GOT3 (cell line): ENCODE measurements at regions not wholly inside any gene's neighbourhood (a gene's known extent, or its start where the extent isn't known, plus 50 kb on each side); places are given as distances from the start of the nearest gene placed in this dataset.
"Not testable (repeated sequence)": the region's sequence is repeated elsewhere in the genome, so short reads cannot be mapped to it uniquely, and the experiment has no call there.

Source experiments
- DNase-seq: peaks from one replicate; lab custom pipeline; 2025; ENCODE audit warnings: mixed read lengths; lab: John Stamatoyannopoulos, UW

DNA sequence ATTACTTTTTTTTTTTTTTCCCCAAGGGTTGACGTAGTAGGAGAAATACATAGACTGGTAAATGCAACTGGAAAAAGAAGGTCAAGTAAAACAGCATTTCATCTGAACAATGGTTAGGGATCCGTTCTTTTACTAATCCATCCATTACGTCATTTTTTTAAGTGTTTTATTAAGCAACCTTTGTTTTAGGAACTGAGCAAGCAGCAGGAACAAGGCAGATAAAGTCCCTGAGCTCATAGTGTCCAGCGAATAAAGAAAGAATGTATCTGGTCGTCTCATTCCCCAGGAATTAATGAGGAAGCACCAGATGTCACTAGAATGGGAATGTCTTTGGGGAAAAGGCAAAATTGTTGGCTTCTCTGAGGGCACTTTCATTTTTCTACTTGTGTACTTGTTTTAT is 842.4 kb downstream of the TDRD15 start:
- no peak for DNase-seq

DNA sequence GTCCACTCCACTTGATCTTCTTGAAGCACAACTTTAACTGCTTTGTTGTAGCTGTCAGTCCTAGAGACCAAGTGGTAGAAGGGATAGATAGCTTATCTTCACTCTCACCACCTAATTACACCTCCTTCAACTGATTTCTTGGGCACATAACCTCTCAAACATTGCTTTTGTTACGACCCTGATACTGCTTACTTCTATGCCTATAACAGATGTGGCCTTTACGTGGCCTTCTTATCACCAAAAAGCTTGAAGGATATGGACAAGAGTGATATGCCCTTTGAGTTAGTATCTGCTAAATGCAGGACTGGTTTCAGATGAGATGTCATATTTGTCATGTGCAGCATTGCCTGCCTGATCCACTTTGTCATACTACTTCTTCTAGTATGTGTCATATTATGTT is 847.2 kb downstream of the TDRD15 start:
- DNase-seq = no peak

DNA sequence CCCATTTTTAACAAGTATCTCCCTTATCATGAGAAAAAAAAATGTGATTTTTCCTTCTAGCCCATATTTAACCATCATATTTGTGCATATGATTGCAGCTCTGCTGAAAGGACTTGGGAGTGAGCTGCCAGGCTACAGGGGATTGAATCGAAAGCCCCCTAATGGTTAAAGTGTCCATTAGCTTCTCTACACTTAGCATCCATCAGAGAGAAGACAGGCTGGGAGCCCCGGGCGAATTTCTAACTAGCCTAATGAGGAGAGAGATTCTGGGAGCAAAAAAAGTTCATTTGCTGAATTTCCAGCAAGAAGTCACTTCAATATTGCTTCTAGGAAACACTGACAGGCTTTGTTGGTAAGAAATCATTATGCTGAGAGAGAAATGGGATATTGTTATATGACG is 848.8 kb downstream of the TDRD15 start:
- no peak for DNase-seq

DNA sequence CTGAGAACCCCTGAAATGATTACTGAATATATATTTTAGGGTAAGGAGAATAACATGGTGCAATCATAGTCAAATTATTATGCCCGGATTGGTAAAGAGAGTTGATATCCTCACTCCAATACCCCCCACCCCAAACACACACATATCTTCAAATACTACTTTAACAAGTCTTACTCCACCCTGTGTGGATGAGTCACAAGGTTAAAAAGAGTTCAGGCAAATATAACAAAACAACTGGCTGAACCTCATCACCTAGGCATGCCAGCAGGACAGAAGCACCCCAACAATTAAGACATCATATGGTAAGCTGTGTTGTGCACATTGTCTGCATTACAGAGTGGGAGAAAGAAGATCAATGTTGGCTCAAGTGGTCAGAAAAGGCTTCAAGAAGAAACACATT is 857.4 kb downstream of the TDRD15 start:
- DNase-seq = no peak

DNA sequence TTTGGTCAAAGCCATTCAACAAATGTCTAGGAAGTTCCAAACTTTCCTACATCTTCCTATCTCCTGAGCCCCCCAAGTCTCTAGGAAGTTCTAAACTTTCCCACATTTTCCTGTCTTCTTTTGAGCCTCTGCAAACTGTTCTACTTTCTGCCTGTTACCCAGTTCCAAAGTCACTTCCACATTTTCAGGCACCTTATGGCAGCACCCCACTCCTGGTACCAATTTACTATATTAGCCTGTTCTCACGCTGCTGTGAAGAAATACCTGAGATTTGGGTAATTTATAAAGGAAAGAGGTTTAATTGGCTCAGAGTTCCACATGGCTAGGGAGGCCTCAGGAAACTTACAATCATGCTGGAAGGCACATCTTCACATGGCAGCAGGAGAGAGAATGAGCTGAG is 869.2 kb downstream of the TDRD15 start:
- DNase-seq = no peak

DNA sequence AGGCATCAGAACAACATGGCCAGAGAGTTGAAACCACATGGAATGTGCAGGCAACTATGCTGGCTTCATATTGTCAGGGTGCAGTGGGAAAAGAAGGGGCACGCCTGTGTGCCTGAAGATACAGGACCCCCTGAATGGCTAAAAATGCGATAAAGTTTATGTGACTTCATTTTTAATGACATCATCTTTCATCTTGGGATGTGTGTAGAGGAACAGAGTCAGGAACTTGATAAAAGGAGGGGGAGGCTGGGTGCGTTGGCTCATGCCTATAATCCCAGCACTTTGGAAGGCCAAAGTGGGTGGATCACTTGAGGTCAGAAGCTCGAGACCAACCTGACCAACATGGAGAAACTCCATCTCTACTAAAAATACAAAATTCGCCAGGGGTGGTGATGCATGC is 872.6 kb downstream of the TDRD15 start:
- DNase-seq = no peak

DNA sequence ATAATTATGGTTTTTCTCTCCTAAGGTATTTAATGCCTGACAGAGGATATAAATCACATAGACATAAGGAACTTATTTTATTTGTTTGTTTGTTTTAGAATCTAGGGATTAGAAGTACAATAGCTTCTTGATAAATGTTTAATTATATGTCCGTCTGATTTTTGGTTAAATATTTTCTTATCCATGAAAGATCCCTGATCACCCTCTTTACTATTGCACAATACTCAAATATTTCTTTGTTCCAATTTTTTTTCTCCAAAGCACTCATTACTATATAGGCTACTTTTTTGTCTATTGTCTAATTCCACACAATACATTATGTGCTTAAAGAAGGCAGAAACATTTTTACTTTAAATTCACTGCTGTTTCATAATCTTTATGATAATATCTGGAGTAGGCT is 875.8 kb downstream of the TDRD15 start:
- DNase-seq = no peak

DNA sequence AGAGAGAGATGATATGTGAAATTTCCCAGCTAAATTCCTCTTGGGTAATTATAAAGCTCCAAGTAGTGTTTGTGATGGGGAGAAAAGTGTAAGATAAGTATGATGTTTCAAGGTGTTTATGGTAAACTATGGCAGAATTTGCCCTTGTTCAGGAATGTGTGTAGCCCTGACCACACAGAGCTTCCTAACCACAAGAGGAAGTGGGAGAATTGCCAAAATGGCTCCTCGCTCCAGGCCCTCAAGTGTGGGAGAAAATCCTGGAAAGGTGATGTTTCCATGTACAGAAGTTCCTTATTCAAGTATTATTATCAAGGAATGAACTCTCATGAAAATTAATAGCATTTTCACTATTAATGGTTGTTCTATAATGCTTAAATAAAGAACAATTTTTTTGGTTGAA is 878.3 kb downstream of the TDRD15 start:
- no peak for DNase-seq

DNA sequence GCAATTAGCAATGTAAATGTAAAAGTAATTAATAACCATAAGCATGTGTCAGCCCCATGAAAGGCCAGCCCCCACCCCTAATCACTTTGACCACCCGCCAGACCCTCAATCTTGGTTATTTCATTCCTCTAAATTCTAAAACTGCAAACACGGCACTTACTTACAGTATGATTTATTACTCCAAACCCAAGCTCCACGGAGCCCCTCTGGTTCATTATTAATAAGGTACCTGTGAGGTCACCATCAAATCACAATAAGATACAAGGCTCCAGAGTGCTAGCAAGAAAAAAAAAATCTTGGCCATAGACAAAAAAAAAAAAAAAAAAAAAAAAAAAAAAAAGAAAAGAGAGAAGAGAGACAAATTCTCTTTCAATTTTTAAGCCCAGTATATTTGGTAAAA is 879.5 kb downstream of the TDRD15 start:
- no peak for DNase-seq

DNA sequence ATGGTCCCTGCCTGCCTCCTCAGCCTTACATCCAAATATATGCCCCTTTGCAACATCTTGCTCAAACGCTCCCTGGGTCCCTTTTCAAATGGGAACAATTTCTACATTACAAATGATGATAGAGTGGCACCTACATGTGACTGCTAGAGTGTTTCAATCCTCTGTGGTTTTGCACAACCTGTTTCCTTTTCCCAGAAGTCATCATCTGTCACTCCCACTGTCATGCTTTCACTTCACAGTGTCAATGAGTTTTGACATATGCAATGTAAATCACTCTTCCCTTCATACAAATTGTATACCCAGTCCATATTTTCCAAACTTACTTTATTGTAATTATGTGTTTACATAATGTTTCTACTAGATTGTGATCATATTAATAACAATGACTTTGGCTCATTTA is 887.3 kb downstream of the TDRD15 start:
- no peak for DNase-seq

DNA sequence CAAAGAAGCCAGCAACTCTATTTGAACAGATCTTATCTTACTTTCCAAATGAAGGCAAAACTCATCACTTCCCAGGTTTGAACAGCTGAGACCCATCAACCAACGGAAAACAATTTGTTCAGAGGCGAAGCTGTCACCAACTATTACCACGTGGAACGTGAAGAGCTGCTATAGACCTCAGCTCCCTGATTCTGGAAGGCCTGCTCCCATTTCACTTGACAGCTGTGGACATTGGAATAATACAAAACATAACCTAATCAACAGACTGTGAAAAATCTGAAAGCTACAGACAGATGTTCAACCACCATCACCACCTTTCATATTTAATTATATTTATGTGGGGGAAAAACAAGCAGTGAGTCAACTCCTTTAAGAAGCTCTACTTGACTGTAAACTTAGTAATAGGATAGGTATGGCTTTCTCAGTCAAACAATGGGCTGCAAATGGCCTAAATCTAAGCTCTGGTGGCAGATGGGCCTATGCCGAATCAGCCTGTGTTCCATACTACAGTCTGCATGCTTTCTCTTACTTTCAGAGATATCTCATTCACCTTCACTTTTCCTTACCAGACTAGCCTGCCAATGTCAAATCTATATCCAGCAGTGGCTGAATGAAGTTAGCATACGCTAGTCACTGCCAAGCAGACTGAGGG is 896.4 kb downstream of the TDRD15 start:
- DNase-seq = no peak

DNA sequence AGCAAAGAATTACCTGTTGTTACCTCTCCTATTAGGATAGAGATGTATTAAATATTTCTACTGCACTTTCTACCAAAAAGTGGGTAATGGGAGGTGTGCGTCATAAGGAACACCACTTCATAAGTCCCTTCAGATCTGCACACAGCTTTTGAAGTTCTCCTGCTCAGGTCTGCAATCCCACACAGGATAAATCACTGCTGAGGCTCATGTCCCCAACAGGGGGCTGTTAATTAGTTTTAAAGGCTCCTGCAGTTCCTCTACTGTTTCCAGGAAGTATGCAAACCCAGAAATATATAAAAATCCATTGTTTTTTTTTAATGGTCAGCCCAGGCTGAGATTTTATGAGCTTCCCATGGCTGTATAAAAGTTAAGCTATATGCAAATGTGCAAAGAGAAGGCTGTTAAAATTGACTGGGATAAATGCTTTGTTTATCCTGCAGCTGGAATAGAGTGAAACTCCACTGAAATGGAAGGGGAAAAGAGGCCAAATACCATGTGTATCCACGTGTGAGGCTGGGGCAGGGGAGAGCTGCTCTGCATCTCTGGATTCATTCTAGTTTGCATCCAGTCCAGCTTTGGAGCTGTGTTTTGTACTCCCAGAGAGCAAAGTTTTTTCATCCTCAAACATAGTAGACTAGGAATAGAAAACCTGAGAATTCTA is 903.7 kb downstream of the TDRD15 start:
- no peak for DNase-seq

DNA sequence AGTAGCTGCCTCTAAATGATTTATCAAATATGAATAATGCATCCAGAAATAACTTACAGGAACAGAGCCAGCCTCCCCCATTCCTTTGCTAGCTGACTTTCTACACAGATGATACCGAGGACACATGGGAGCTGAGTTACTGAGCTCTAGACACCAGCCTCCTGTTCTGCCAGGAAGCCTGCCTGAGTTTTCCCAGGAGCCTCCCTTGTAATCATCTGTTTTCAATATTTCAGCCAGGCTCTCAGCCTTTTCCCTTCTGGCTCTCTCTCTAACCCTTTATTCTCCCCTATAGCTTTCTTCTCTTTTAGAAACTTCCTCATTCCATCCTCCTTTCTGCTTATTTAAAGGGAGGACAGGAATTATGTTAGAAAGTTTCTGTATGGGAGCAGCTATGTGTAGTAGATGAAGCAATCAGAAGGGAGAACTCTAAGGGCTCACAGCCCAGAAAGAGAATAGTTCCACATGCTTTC is 911.6 kb downstream of the TDRD15 start:
- DNase-seq = no peak

DNA sequence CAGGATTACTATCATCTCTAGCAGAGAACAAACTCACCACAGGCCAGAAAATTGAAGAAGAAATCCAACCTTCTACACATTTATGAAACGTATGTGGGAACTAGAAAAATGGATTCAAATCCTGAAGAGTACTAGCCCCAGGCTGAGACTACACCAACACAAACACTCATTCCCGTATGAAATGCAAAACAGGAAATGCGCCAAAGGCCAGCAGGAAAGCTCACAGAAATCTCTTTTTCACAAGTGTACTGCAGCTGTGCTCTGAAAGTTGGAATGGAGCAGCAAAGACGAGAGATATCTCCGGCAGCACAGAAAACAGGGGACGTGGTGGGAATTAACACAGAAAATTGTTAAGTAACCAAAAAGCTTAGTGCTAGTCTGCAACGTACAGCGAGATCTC is 913.5 kb downstream of the TDRD15 start:
- DNase-seq = no peak

DNA sequence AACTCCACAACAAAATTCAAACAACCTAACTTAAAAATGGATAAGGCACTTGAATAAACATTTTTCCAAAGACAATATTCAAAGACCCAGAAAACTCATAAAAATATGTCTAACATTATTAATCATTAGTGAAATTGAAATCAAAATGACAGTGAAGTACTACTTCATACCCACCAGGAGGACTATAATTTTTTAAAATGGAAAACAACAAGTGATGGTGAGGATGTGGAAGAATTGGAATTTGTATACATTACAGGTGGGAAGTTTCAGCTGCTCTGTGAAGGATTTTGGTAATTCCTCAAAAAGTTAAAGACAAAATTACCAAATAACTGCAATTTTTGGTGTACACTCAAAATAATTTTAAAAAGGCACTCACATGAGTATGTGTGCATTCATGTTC is 920.0 kb downstream of the TDRD15 start:
- no peak for DNase-seq

DNA sequence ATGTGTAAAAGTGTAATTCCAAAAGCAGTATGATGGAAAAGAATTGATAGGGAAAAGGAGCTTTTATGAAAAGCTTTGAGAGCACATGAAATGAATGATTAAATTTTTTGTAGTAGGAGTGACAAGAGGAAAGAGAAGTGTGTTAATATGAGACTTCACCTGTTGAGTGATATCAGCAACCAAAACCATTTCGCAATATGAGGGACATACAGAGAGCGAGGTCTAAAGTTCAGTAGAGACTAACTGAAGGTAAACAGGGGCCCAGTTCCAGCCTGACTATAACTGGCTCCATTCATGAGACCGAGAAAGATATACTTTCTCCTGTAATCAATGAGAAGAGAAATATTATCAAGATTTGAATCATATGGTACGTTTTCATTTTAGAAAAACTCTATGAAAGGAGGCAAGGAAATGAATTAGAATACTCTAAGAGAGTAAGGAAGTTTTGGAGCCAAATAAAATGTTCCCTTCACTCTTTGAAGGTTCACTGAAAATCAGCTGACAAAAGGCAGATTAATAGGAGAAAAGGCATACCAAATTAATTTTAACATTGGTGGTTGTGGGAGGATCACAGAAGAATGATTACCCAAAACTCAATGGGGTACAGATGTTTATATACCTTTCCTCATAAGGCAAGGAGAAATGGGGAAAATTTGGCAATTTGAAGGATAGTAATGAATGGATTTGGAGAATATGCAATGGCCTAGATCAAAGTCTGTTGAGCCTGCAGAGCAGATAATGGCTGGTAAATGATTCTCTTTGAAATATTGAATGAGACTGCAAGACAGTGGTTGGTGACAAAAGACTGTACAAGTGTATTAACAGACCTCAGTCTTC is 932.2 kb downstream of the TDRD15 start:
- DNase-seq = no peak

DNA sequence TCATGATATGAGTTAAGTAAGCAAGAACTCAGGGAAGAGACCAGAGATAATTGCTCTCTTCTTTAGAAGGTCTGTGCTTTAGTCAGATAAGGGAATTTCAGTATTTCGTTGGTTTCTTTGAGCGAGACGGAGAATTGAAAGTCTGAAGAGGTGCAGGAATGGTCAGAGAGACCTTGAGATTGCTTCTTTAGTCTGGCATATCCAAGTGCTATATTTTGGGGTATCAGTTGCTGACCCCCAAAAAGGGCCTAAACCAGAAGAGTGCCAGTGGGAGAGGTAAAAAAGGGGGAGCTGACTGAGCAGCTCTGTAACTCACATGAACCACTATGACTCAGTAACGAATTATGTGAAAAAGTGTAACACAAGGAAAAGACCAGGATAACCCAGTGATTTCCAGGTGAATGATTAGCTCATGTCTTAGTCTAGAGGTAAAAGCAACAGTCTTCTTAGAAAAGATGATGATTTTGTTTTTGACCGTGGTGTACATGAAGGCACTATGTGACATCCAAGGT is 932.9 kb downstream of the TDRD15 start:
- DNase-seq = no peak

DNA sequence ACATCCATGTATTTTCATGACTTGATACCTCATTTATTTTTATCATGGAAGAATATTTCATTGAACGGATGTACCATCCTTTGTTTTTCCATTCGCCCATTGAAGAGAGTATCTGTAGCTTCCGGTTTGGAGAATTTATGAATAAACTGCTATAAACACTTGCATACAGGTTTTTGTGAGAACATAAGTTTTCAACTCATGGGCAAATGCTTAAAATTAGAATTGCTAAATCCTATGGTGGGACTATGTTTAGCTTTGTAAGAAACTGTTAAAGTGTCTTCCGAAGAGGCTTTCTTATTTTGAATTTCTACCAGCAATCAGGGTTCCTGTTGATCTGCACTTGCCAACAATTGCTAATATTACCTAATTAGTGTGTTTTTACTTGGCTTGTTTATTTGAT is 938.9 kb downstream of the TDRD15 start:
- DNase-seq = no peak

DNA sequence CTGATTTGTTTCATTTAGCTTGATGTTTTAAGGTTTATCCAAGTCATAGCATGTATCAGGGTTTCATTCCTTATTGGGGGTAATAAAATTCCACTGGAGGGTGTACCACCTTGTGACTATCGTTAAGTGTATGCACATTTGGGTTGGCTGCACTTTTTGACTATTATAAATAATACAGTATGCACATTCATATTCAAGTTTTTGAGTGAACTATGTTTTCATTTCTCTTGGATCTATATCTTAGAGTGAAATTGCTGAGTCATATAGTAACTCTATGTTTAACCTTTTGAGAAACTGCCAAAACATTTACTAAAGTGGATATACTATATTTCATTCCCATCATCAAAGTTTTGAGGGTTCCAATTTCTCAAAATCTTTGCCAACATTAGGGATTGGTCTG is 952.7 kb downstream of the TDRD15 start:
- DNase-seq = no peak

DNA sequence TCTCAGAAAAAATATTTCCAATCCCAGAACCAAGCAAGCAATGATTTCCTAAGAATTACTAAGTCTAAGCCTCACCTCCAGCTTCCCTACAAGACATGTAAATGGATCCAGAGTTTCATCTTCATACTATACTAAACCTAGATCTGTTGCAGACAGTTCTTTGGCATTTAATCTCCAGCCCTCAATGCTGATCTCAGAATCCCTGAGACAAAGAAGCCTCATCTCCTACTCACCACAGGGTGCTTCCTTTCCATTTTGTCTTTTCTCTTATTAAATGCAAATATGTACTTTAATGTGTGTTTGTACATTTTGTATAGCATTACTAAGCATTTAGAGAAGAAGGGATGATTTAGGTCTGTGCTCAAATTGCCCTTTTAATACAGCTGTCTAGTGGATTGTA is 954.9 kb downstream of the TDRD15 start:
- DNase-seq = no peak

DNA sequence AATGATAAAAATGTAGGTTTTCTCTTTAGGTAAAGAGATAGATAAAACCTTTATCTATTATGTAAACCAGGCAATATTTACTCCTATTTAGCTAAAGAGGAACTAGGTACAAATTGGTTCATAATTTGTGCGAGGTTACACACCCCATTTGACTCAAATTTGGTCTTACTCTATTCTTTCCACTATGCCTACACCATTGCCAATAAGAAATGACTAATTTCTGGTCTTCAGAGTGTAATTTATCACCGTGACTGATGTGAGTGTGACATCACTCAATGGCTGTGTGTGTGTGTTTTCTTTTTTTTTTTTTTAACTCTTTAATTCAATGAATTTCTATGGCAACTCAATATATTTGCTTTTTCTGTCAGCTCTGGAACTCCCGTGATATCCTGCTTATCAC is 955.8 kb downstream of the TDRD15 start:
- DNase-seq = no peak

DNA sequence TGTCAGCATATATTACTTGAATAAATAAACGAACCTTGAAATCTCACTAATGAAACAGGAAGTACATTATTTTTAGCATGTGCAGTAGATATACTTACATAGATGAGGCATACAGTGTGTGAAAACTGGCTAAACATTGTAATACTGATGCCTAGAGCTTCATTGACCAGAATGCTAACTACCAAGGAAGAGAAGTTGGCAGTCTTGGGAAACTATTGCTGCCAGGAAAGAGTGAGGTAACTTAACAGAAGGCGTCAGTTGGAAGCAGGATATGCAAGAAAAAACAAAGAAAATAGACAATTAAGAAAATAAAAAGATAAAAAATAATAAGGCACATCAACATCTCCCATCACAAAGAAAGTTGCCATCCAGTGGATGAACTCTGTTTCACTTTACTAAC is 963.0 kb downstream of the TDRD15 start:
- DNase-seq = no peak

DNA sequence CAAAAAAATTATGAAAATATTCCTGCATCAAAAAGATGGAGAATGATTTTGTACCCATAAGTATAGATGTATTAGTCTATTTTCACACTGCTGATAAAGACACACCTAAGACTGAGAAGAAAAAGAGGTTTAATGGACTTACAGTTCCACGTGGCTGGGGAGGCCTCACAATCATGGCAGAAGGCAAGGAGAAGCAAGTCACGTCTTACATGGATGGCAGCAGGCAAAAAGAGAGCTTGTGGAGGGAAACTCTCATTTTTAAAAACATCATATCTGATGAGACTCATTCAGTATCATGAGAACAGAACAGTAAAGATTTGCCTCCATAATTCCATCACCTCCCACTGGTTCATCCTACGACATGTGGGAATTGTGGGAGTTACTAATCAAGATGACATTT is 979.8 kb downstream of the TDRD15 start:
- DNase-seq = not testable (repeated sequence)
